SK-MEL-5 (cell line): ENCODE measurements at regions not wholly inside any gene's neighbourhood (a gene's known extent, or its start where the extent isn't known, plus 50 kb on each side); places are given as distances from the start of the nearest gene placed in this dataset.

Experiments
- DNase-seq: peaks from one replicate; pipeline ENCODE4 v3.0.0-alpha.2; 2016; ENCODE audit warnings: low read depth, low spot score
- in situ Hi-C: cut with HindIII; loops from 2 replicates; pipeline ENCODE4 v1.10.0; 2016; ENCODE audit warnings: low sequenced_read_pairs, high pct_unique_total_duplicates, low pct_unique_long_range_greater_than_20kb

DNA sequence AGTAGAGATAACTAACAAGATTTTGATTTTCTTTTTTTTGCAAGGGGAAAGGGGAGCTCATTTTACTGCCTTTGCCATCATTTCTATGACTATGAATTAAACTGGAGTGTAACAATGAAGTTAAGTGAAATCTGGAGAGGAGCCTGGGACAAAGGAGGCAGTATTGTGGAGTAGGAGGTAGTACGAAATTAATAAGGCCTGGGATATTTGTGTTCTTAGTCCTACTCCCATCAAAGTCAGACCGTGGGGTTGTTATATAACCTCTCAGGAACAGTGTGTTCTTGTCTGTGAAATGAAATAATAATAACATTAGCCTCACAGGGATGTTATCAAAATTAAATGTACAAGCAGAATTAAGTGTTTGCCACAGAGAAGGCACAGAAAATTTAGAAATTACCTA is 204.3 kb upstream of the EMCN start:
- in situ Hi-C loops = no loop called here
- DNase-seq = no peak

GRCh38 chr4:100721490-100721889 is 203.7 kb upstream of the EMCN start:
- in situ Hi-C loops = no loop called here
- no peak for DNase-seq

GRCh38 chr4:100721077-100721476 is 203.3 kb upstream of the EMCN start:
- no peak for DNase-seq
- in situ Hi-C loops = no loop called here

- in situ Hi-C loops = no loop called here
- DNase-seq = no peak
Observed at GRCh38 chr4:100716416-100716815, 198.6 kb upstream of the EMCN start.

DNA sequence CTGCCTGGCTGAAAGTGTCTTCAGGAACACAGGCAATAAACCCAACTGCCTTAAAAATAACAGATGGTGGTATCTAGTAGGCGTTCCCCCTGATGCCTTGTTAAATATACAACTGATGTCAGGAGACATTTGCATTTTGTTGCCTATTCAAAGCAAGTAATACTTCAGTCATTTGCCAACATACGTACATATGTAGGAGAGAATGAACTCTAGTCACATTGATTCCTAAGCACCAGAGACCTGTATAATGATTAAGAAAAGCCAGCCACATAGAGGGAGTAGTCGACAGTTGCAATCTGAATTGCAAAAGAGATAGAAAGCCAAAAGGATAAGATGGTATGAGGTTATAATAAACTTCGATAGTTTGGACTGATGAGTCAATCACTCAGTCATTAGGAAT is 191.0 kb upstream of the EMCN start:
- DNase-seq = no peak
- in situ Hi-C loops = no loop called here

DNA sequence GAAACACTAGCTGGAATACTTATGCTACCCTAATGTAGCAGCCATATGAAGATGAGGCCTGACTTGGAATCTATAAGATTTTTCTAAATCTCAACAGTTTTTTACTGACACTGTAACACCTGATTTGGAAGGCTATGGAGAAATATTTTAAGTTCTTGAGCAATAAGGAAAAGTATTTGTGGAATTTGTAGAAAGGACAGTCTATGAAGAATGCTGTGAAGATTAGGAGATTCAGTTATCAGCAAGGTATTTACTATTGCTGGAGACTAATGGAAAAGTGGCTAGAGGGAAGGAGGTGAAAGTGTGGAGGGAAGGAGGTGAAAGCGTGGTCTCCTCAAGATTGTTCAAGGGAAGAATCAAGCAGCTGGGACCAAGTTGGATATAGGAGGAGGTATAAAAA is 190.0 kb upstream of the EMCN start:
- in situ Hi-C loops = no loop called here

GRCh38 chr4:100696531-100696930 is 178.7 kb upstream of the EMCN start:
- in situ Hi-C loops = no loop called here
- DNase-seq = no peak

More for the DNA sequence above, 190.0 kb upstream of the EMCN start:
- DNase-seq = no peak

- in situ Hi-C loops = no loop called here
- DNase-seq = no peak
Observed at GRCh38 chr4:100695871-100696270, 178.0 kb upstream of the EMCN start.

DNA sequence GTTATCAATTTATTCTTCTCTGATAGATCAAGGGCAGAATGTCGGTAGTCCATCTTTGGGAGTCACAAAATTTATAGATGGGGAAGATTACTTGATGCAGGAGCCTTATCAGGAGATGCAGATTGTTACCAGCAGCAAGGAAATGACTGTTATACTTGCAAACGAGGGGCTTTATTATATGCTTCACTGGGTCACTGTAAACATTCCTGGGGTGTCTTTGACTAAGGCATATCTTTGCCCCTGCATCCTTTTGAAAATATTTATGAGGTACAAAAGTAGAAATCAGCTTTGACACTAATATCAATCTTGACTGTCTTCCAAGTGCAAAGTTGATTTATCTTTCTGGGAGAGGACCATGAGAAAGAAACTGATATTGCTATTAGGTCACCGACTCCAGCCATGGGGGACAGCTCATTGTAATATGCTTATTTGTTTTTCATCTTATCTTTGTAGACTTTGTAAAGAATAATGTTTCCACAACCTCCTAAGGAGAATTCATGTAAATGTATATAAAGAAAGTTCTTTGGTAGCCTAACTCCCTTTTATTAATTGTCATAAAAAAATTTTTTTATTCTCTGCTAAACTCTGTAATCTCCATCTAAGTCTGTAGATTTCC is 177.3 kb upstream of the EMCN start:
- DNase-seq = no peak
- in situ Hi-C loops = no loop called here

GRCh38 chr4:100694467-100694866 is 176.6 kb upstream of the EMCN start:
- DNase-seq = no peak
- in situ Hi-C loops = no loop called here

DNA sequence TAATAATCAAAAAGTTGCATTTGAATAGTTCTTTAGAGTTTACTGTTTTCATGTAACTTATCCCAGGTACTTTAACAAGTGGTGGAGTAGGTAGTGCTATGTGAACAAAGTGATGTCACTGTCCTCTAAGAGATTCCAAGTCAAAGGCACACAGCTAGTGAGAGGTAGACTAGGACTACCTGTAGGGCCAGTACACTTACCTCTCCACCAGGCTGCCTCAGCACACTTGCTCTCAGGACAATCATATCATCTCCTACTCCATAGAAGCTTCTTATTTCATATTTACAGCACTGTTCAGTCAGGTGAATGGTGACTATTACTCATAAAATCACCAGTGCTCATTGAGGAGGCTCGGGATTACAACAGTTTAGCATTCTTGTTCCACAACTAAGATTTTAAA is 173.0 kb upstream of the EMCN start:
- DNase-seq = no peak
- in situ Hi-C loops = no loop called here

GRCh38 chr4:100688368-100688767 is 170.5 kb upstream of the EMCN start:
- DNase-seq = no peak
- in situ Hi-C loops = no loop called here

- in situ Hi-C loops = no loop called here
- no peak for DNase-seq
Observed at GRCh38 chr4:100682477-100683218, 164.8 kb upstream of the EMCN start.

GRCh38 chr4:100681289-100681688 is 163.5 kb upstream of the EMCN start:
- DNase-seq = no peak
- in situ Hi-C loops = no loop called here

DNA sequence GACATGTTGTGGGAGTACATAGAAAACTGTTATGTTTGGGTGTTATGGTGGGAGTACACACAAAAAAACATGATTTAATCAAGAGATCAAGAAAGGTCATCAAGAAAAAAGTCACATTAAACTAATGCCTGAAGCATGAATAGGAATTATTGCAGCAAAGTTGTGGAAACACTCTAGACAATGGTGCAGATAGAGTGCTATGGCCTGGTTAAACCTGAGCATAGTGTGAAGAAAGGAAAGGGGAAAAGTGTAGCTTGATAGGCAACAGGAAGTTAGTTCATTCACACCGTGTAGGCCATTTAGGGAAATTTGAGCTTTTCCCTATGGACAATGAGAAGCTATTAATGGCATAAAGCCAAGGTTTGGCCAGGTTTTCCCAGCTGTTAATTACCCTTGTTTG is 162.1 kb upstream of the EMCN start:
- DNase-seq = no peak
- in situ Hi-C loops = no loop called here

DNA sequence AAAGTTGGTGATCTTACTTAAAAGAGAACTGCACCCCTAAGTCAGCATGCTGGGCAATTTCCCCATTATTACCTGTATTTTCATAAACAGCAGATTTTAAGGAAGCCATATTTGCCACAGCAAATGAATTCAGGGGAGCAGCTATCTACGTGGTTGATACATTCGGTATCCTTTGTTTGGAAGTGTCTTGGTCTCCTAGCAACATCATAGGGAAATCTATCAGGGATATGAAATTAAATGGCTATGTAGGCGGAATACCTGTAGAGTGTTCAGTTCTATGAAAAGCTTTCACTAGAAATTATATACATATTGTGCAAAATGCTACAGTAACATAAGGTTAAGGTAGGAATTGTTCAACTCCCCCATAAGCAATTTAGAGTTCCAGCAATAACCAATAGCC is 157.2 kb upstream of the EMCN start:
- DNase-seq = no peak
- in situ Hi-C loops = no loop called here

DNA sequence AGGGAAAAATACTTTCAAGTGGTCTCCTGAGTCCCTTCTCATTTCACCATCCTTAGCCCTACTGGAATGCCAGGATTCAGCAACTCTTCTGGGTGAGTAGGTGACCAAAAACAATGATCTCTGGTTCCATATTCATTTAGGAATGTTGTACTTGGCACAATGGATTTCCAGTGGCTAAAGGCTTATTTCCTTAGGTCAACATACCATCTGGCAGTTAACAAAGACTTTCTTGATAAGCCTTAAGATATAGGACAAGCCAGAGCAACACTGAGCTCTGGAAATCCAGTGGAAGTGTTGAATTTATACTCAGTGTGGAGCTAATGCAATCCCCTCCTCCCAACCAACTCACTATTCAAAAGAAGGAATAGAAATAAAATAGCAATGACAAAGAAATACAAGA is 139.4 kb upstream of the EMCN start:
- no peak for DNase-seq
- in situ Hi-C loops = no loop called here

DNA sequence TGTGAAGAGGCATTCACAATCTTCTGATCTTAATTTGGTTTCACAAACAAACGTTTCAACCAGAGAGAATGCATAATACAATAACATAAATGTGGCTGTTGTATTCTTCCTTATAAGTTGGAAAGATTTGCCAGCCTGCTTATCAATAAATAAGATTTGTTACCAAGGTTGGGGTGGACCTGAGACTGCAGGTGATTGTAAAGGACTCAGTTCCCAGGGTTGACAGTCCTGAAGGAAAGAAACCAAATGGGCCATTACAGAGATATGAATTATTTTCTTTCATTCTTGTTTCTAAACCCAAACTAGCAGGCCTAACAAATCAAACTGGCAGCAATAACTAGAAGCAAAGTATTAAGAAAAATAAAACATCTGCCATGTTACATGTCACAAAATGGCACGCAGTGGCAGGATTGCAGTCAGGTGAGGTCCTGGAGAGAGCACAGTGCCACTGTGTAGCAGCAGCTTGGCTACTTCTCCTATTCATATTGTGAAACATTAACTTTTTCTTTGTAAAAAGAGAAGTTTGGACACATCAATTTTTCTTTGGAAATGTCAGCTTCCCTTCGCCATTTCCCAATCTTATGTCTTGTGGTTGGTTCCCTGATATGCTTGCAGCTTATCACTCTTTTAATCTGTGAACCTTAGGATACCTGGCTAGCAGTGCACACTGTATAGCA is 133.8 kb upstream of the EMCN start:
- DNase-seq = no peak
- in situ Hi-C loops = no loop called here

GRCh38 chr4:100649417-100649816 is 131.6 kb upstream of the EMCN start:
- DNase-seq = no peak
- in situ Hi-C loops = no loop called here
